ENCODE measurements at regions not wholly inside any gene's neighbourhood (a gene's known extent, or its start where the extent isn't known, plus 50 kb on each side); places are given as distances from the start of the nearest gene placed in this dataset.

- TF ChIP-seq HES1 (IDR thresholded peaks at IDR 0.05; ENCODE audit: low read depth), result no peak
- no peak for TF ChIP-seq ZBTB49 (CRISPR knock-in tag; IDR thresholded peaks at IDR 0.05; ENCODE audit: borderline replicate concordance)
- no peak for TF ChIP-seq FUS (optimal IDR thresholded peaks at IDR 0.05; ENCODE audit: low read depth, low read length)
- TF ChIP-seq ZNF740 (CRISPR knock-in tag; IDR thresholded peaks at IDR 0.05), result no peak
- no peak for TF ChIP-seq ZNF740 (tag; IDR thresholded peaks at IDR 0.05)
- TF ChIP-seq SNIP1 (IDR thresholded peaks at IDR 0.05; ENCODE audit: low read depth), result no peak
Observed at GRCh38 chr1:42041031-42041430, 112.2 kb upstream of the GUCA2B start (continued).

- FAIRE-seq (no peak), DNase-seq (ENCODE audit: extremely low read depth in 1 of 4, low spot score in 3 of 4) (no peak), ATAC-seq (no peak)
- no peak overlapping the region for H2AFZ ChIP-seq (ENCODE audit: low read depth, low read length)
- no peaks in the 10 kb centered on the region for H3K9me1 ChIP-seq (ENCODE audit: control insufficient read depth, insufficient read depth, low read length)
- no peak overlapping the region for H3K4me3 ChIP-seq
- H3K4me1 ChIP-seq (replicated peaks in 1 of 2; ENCODE audit: control insufficient read depth in 2 of 2, insufficient read depth in 2 of 2, low read length in 2 of 2), result peaks cover 2 to 10% of the 10 kb centered on the region in 2 experiments; a peak in 3 of 5 replicates
- under 1% methylated on average over 13 of the region's 14 CpGs for WGBS (ENCODE audit: insufficient coverage, low coverage, missing lambda C conversion rate)
- H3K9ac ChIP-seq (ENCODE audit: insufficient read depth in 1 of 2, low read depth in 2 of 2, low read length in 2 of 2), result no peak overlapping the region
- H3K9me3 ChIP-seq (replicated peaks; ENCODE audit: control insufficient read depth, insufficient read depth, low read depth, low read length), result no peaks in the 10 kb centered on the region
- ChIA-PET CTCF (ENCODE audit: low intra/inter-chr PET ratio) (no interaction called here), POLR2A (no interaction called here)
- BruUV-seq (replicated peaks), result no TSS peak
- H3K27ac ChIP-seq (ENCODE audit: extremely low read depth, low read depth, low read length), result no peak overlapping the region
- H3K27me3 ChIP-seq (ENCODE audit: control insufficient read depth in 2 of 2, insufficient read depth in 2 of 2, low read length in 2 of 2), result peaks cover 27 to 29% of the 10 kb centered on the region in 2 experiments
- no peaks in the 10 kb centered on the region for H3K36me3 ChIP-seq (ENCODE audit: control insufficient read depth, insufficient read depth, low read length)
- no peaks in the 10 kb centered on the region for H3K79me2 ChIP-seq (ENCODE audit: control insufficient read depth, insufficient read depth, low read length)
- intact Hi-C loops (cut with micrococcal nuclease), result no loop called here
- H3K4me2 ChIP-seq (ENCODE audit: insufficient read depth, low read length), result no peak overlapping the region
- in situ Hi-C loops (cut with MboI), result no loop called here
- H4K20me1 ChIP-seq (replicated peaks; ENCODE audit: control insufficient read depth, insufficient read depth, low read length), result no peaks in the 10 kb centered on the region
- no peak for TF ChIP-seq ZNF449 (CRISPR knock-in tag; IDR thresholded peaks at IDR 0.05)
- no peak for TF ChIP-seq PKNOX1 (IDR thresholded peaks at IDR 0.05)
- no peak for TF ChIP-seq SETDB1 (IDR thresholded peaks at IDR 0.05; ENCODE audit: low read length)
- no peak for TF ChIP-seq ZNF347 (CRISPR knock-in tag; IDR thresholded peaks at IDR 0.05; ENCODE audit: low read depth)
- no peak for TF ChIP-seq ZNF75A (CRISPR knock-in tag; IDR thresholded peaks at IDR 0.05)
- TF ChIP-seq TSC22D4 (tag; IDR thresholded peaks at IDR 0.05), result no peak
- no peak for TF ChIP-seq ZNF316 (IDR thresholded peaks at IDR 0.05)
- no peak for TF ChIP-seq ZNF212 (CRISPR knock-in tag; IDR thresholded peaks at IDR 0.05)
- TF ChIP-seq ZNF124 (CRISPR knock-in tag; IDR thresholded peaks at IDR 0.05), result no peak
- TF ChIP-seq SNIP1 (IDR thresholded peaks at IDR 0.05; ENCODE audit: low read depth), result no peak
Observed at GRCh38 chr1:42040159-42040558, 113.1 kb upstream of the GUCA2B start.
